Type B pancreatic cell (in vitro differentiated cells): ENCODE measurements at regions not wholly inside any gene's neighbourhood (a gene's known extent, or its start where the extent isn't known, plus 50 kb on each side); places are given as distances from the start of the nearest gene placed in this dataset.

ENCODE experiments used
- DNase-seq: peaks from one replicate; pipeline ENCODE4 v3.0.0; 2021; ENCODE audit warnings: mixed read lengths; ENCODE audit not compliant: unreplicated experiment; ENCODE audit errors: extremely low spot score
- H3K27ac Mint-ChIP-seq: 2 replicates; pipeline ENCODE4 v1.8.0; 2021; ENCODE audit warnings: mild to moderate bottlenecking, mixed read lengths
- H3K27me3 Mint-ChIP-seq: 2 replicates; pipeline ENCODE4 v1.8.0; 2021; ENCODE audit warnings: mixed read lengths
- H3K36me3 Mint-ChIP-seq: 2 replicates; pipeline ENCODE4 v1.8.0; 2021; ENCODE audit warnings: mixed read lengths
- H3K4me1 Mint-ChIP-seq: one replicate; pipeline ENCODE4 v1.8.0; 2021; ENCODE audit warnings: mixed read lengths; ENCODE audit not compliant: unreplicated experiment
- H3K4me3 Mint-ChIP-seq: 2 replicates; pipeline ENCODE4 v1.8.0; 2021; ENCODE audit warnings: mild to moderate bottlenecking, mixed read lengths
- H3K9me3 Mint-ChIP-seq: 2 replicates; pipeline ENCODE4 v1.8.0; 2021; ENCODE audit warnings: mixed read lengths
- CTCF ChIP-seq: fragments of 200-600 bp; sonication (generic); conservative IDR thresholded peaks from 2 replicates; pipeline ENCODE4 v1.5.0; 2021; ENCODE audit warnings: antibody characterized with exemption, mild to moderate bottlenecking

- no peaks in the 10 kb centered on the region for H3K4me1 Mint-ChIP-seq
- TF ChIP-seq CTCF: peak; percentile 39
- no peaks in the 10 kb centered on the region for H3K9me3 Mint-ChIP-seq
- H3K27me3 Mint-ChIP-seq: no peaks in the 10 kb centered on the region
- no peak overlapping the region for H3K27ac Mint-ChIP-seq
- no peak for DNase-seq
- H3K36me3 Mint-ChIP-seq: no peaks in the 10 kb centered on the region
- H3K4me3 Mint-ChIP-seq: no peak overlapping the region
Measured at GRCh38 chr13:37427843-37428494, 170.6 kb downstream of the POSTN start.

GRCh38 chr13:37418490-37418889 is 180.1 kb downstream of the POSTN start:
- Mint-ChIP-seq H3K4me1 (no peaks in the 10 kb centered on the region), H3K9me3 (no peaks in the 10 kb centered on the region), H3K4me3 (no peak overlapping the region), H3K36me3 (no peaks in the 10 kb centered on the region), H3K27ac (no peak overlapping the region), H3K27me3 (no peaks in the 10 kb centered on the region)
- no peak for DNase-seq
- no peak for TF ChIP-seq CTCF

GRCh38 chr13:37417060-37417441 is 181.5 kb downstream of the POSTN start:
- Mint-ChIP-seq H3K4me3 (no peak overlapping the region), H3K9me3 (no peaks in the 10 kb centered on the region)
- DNase-seq: no peak

GRCh38 chr13:37416291-37417059 is 182.1 kb downstream of the POSTN start:
- H3K27ac Mint-ChIP-seq: no peak overlapping the region
- DNase-seq: no peak
- no peaks in the 10 kb centered on the region for H3K9me3 Mint-ChIP-seq
- TF ChIP-seq CTCF: no peak
- H3K27me3 Mint-ChIP-seq: no peaks in the 10 kb centered on the region
- no peak overlapping the region for H3K4me3 Mint-ChIP-seq
- no peaks in the 10 kb centered on the region for H3K36me3 Mint-ChIP-seq
- H3K4me1 Mint-ChIP-seq: no peaks in the 10 kb centered on the region

More at GRCh38 chr13:37417060-37417441, 181.5 kb downstream of the POSTN start:
- Mint-ChIP-seq H3K27me3 (no peaks in the 10 kb centered on the region), H3K4me1 (no peaks in the 10 kb centered on the region), H3K27ac (no peak overlapping the region), H3K36me3 (no peaks in the 10 kb centered on the region)
- no peak for TF ChIP-seq CTCF

GRCh38 chr13:37413161-37413560 is 185.4 kb downstream of the POSTN start:
- TF ChIP-seq CTCF: no peak
- DNase-seq: no peak
- Mint-ChIP-seq H3K4me3 (no peak overlapping the region), H3K4me1 (no peaks in the 10 kb centered on the region), H3K9me3 (no peaks in the 10 kb centered on the region), H3K36me3 (no peaks in the 10 kb centered on the region), H3K27me3 (no peaks in the 10 kb centered on the region), H3K27ac (no peak overlapping the region)
